NCI-H1436 treated with DMSO at 0.1 percent for 48 hours (cell line): ENCODE measurements at regions not wholly inside any gene's neighbourhood (a gene's known extent, or its start where the extent isn't known, plus 50 kb on each side); places are given as distances from the start of the nearest gene placed in this dataset.
A peak's percentile ranks its signal among the peaks of the same experiment; 100 is the strongest.

Source experiments
- DNase-seq: peaks from one replicate; lab custom pipeline; 2025; lab: John Stamatoyannopoulos, UW

- no peak for DNase-seq
These were observed 329.6 kb upstream of the ARRDC3 start for GRCh38 chr5:91712718-91713117.

- DNase-seq: no peak
These were observed 324.4 kb upstream of the ARRDC3 start for GRCh38 chr5:91707521-91707841.

- no peak for DNase-seq
These were observed 323.8 kb upstream of the ARRDC3 start for GRCh38 chr5:91706785-91707520.

- no peak for DNase-seq
These were observed 320.0 kb upstream of the ARRDC3 start for GRCh38 chr5:91703128-91703527.

GRCh38 chr5:91699429-91699828 lies 316.3 kb upstream of the ARRDC3 start:
- no peak for DNase-seq

GRCh38 chr5:91691592-91691991 lies 308.5 kb upstream of the ARRDC3 start:
- no peak for DNase-seq

GRCh38 chr5:91690921-91691320 lies 307.8 kb upstream of the ARRDC3 start:
- DNase-seq: no peak

GRCh38 chr5:91687430-91687829 lies 304.3 kb upstream of the ARRDC3 start:
- no peak for DNase-seq

GRCh38 chr5:91684625-91685024 lies 301.5 kb upstream of the ARRDC3 start:
- DNase-seq: no peak

- no peak for DNase-seq
These were observed 287.4 kb upstream of the ARRDC3 start for GRCh38 chr5:91670563-91670962.

- peak; percentile 38 for DNase-seq
These were observed 287.0 kb upstream of the ARRDC3 start for GRCh38 chr5:91670122-91670521.

GRCh38 chr5:91668261-91668660 lies 285.1 kb upstream of the ARRDC3 start:
- DNase-seq: no peak

- no peak for DNase-seq
These were observed 269.6 kb upstream of the ARRDC3 start for GRCh38 chr5:91652678-91653077.

- DNase-seq: no peak
These were observed 268.6 kb upstream of the ARRDC3 start for GRCh38 chr5:91651704-91652103.

- DNase-seq: no peak
These were observed 262.2 kb upstream of the ARRDC3 start for GRCh38 chr5:91645347-91645746.

- DNase-seq: no peak
These were observed 260.7 kb upstream of the ARRDC3 start for GRCh38 chr5:91643797-91644196.

- no peak for DNase-seq
These were observed 259.5 kb upstream of the ARRDC3 start for GRCh38 chr5:91642581-91642980.

- peak; percentile 9 for DNase-seq
These were observed 258.7 kb upstream of the ARRDC3 start for GRCh38 chr5:91641730-91642350.

GRCh38 chr5:91639744-91640143 lies 256.6 kb upstream of the ARRDC3 start:
- no peak for DNase-seq

- no peak for DNase-seq
These were observed 254.9 kb upstream of the ARRDC3 start for GRCh38 chr5:91638010-91638409.

GRCh38 chr5:91635950-91636734 lies 253.0 kb upstream of the ARRDC3 start:
- no peak for DNase-seq

- no peak for DNase-seq
These were observed 249.8 kb upstream of the ARRDC3 start for GRCh38 chr5:91632871-91633270.

GRCh38 chr5:91611746-91612145 lies 228.6 kb upstream of the ARRDC3 start:
- no peak for DNase-seq
